ENCODE measurements at regions not wholly inside any gene's neighbourhood (a gene's known extent, or its start where the extent isn't known, plus 50 kb on each side); places are given as distances from the start of the nearest gene placed in this dataset.

- no peak for TF ChIP-seq CTCF (IDR thresholded peaks at IDR 0.05; ENCODE audit: insufficient read depth, low read depth, low read length)
- TF ChIP-seq EZH2 (IDR thresholded peaks at IDR 0.05; ENCODE audit: insufficient read depth, low read length) = no peak
Observed at GRCh38 chr5:6253281-6253680, 125.1 kb downstream of the MED10 start.
